ENCODE measurements at regions not wholly inside any gene's neighbourhood (a gene's known extent, or its start where the extent isn't known, plus 50 kb on each side); places are given as distances from the start of the nearest gene placed in this dataset.

DNA sequence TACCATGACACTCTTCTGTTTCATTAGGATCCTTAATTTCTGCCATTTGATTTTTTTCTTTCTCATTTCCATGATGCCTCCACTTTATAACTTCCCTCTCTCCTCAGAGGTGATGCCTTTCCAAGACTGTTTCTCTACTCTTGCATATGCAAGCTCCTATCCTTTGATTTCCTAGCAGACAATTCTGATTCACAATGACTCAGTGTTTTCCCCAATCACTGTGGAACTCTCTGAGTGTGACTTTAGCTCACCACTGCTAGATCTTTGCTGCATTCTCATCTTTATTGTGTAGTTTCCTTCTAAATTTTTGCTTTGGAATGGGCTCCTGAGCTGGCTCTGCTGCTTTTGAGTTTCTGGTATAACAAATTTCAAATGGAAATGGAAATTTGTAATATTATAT lies 184.9 kb downstream of the TINAG start:
- no peaks in the 10 kb centered on the region for H3K27me3 Mint-ChIP-seq (ENCODE audit: low read depth)
- H3K4me3 Mint-ChIP-seq = no peak overlapping the region
- H2BK120ac ChIP-seq (ENCODE audit: low read depth, low read length, poor library complexity, severe bottlenecking) = no peak overlapping the region
- no peak overlapping the region for H2AFZ ChIP-seq (ENCODE audit: low read length)
- DNase-seq = no peak
- H2BK20ac ChIP-seq (ENCODE audit: low read depth, low read length, poor library complexity, severe bottlenecking) = no peak overlapping the region
- H3K36me3 Mint-ChIP-seq (ENCODE audit: insufficient read depth in 1 of 3, low read depth in 3 of 3) = no peaks in the 10 kb centered on the region; a peak in 1 of 7 replicates
- H3K79me1 ChIP-seq (ENCODE audit: insufficient read depth, low read depth, low read length, poor library complexity, severe bottlenecking) = no peaks in the 10 kb centered on the region
- no peaks in the 10 kb centered on the region for H3K27me3 ChIP-seq (ENCODE audit: insufficient read depth, low read length)
- no peaks in the 10 kb centered on the region for H3K79me2 ChIP-seq (ENCODE audit: insufficient read depth, low read length)
- H3K23ac ChIP-seq (ENCODE audit: insufficient read length, low read depth, low read length) = no peak overlapping the region
- peaks cover 5 to 9% of the 10 kb centered on the region in 2 experiments for H3K4me1 Mint-ChIP-seq
- H3K9ac ChIP-seq (ENCODE audit: extremely low read depth, insufficient read length, low read length) = no peak overlapping the region
- no peaks in the 10 kb centered on the region; a peak in 1 of 5 replicates for H3K9me3 Mint-ChIP-seq
- no peak overlapping the region for H2BK12ac ChIP-seq (ENCODE audit: insufficient read length, low read depth, low read length)
- no peak overlapping the region for H3K56ac ChIP-seq (ENCODE audit: insufficient read length, low read depth, low read length)
- no peak overlapping the region for H3T11ph ChIP-seq (ENCODE audit: low read length)
- no peak overlapping the region for H4K91ac ChIP-seq (ENCODE audit: insufficient read length, low read depth, low read length)
- no peak overlapping the region for H4K8ac ChIP-seq (replicated peaks; ENCODE audit: insufficient read length, low read depth, low read length)
- H2BK5ac ChIP-seq (ENCODE audit: insufficient read length, low read length) = no peak overlapping the region
- no peak overlapping the region for H3K4ac ChIP-seq (ENCODE audit: low read depth, low read length)
- no peak overlapping the region for H3K14ac ChIP-seq (ENCODE audit: insufficient read depth, low read length)
- H3K4me2 ChIP-seq (ENCODE audit: insufficient read depth, insufficient read length, low read length) = no peak overlapping the region
- H4K20me1 ChIP-seq (ENCODE audit: control insufficient read depth, insufficient read depth, insufficient read length) = no peaks in the 10 kb centered on the region
- H3K9me3 ChIP-seq (ENCODE audit: control insufficient read depth, low read depth, low read length) = no peaks in the 10 kb centered on the region
- H2AK5ac ChIP-seq (ENCODE audit: insufficient read length, low read length) = no peak overlapping the region
- TF ChIP-seq, protein P1, sequence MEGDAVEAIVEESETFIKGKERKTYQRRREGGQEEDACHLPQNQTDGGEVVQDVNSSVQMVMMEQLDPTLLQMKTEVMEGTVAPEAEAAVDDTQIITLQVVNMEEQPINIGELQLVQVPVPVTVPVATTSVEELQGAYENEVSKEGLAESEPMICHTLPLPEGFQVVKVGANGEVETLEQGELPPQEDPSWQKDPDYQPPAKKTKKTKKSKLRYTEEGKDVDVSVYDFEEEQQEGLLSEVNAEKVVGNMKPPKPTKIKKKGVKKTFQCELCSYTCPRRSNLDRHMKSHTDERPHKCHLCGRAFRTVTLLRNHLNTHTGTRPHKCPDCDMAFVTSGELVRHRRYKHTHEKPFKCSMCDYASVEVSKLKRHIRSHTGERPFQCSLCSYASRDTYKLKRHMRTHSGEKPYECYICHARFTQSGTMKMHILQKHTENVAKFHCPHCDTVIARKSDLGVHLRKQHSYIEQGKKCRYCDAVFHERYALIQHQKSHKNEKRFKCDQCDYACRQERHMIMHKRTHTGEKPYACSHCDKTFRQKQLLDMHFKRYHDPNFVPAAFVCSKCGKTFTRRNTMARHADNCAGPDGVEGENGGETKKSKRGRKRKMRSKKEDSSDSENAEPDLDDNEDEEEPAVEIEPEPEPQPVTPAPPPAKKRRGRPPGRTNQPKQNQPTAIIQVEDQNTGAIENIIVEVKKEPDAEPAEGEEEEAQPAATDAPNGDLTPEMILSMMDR (conservative IDR thresholded peaks at IDR 0.05) = no peak
- H4K5ac ChIP-seq (ENCODE audit: insufficient read length, low read depth, low read length) = no peak overlapping the region
- H3K18ac ChIP-seq (ENCODE audit: insufficient read length, low read depth, low read length) = no peak overlapping the region
- H3K4me1 ChIP-seq (ENCODE audit: insufficient read depth, low read length) = peaks cover 3% of the 10 kb centered on the region
- no peak overlapping the region for H3K27ac ChIP-seq (ENCODE audit: insufficient read length, low read depth, low read length)
- no peaks in the 10 kb centered on the region for H3K23me2 ChIP-seq (ENCODE audit: insufficient read length, low read depth, low read length, poor library complexity, severe bottlenecking)
- H3K27ac Mint-ChIP-seq = peak overlapping the region in 1 of 3 experiments; percentile 0; a peak in 3 of 7 replicates
- no peak overlapping the region for H2BK15ac ChIP-seq (ENCODE audit: low read depth, low read length)

Measured in H9 (cell line).